Spleen (tissue), 11 donors: ENCODE measurements at regions not wholly inside any gene's neighbourhood (a gene's known extent, or its start where the extent isn't known, plus 50 kb on each side); places are given as distances from the start of the nearest gene placed in this dataset.

Source experiments
- DNase-seq: peaks from one replicate; pipeline ENCODE4 v3.0.0-alpha.2; 2020
- H3K27ac ChIP-seq, 8 donors: fragments of 200-600 bp; sonication (generic) in 7 of 8; 1 replicate in 4 of 8; 2 replicates in 4 of 8; pipeline versions ENCODE4 v1.5.0 to v1.8.0; 2016 to 2021; ENCODE audit warnings: inconsistent platforms in 4 of 8, mild to moderate bottlenecking in 4 of 8, moderate library complexity in 1 of 8
- H3K27me3 ChIP-seq, 7 donors: fragments of 200-600 bp; sonication (generic) in 6 of 7; replicated peaks in 1 of 7; 1 replicate in 4 of 7; 2 replicates in 3 of 7; pipeline versions ENCODE4 v1.5.0 to v1.8.0; 2016 to 2021; ENCODE audit warnings: inconsistent platforms in 3 of 7, mild to moderate bottlenecking in 1 of 7
- H3K36me3 ChIP-seq, 6 donors: fragments of 200-600 bp; sonication (generic) in 5 of 6; 1 replicate in 4 of 6; 2 replicates in 2 of 6; pipeline versions ENCODE4 v1.5.0 to v1.8.0; 2016 to 2021; ENCODE audit warnings: inconsistent platforms in 2 of 6
- H3K4me1 ChIP-seq, 6 donors: fragments of 200-600 bp; sonication (generic) in 5 of 6; 1 replicate in 3 of 6; 2 replicates in 3 of 6; pipeline versions ENCODE4 v1.5.0 to v1.8.0; 2016 to 2021; ENCODE audit warnings: inconsistent platforms in 3 of 6
- H3K4me3 ChIP-seq, 8 donors: fragments of 200-600 bp; sonication (generic) in 7 of 8; 1 replicate in 4 of 8; 2 replicates in 4 of 8; pipeline versions ENCODE4 v1.5.0 to v1.8.0; 2016 to 2021; ENCODE audit warnings: inconsistent platforms in 4 of 8, mild to moderate bottlenecking in 4 of 8, moderate library complexity in 2 of 8
- H3K9me3 ChIP-seq, 8 donors: fragments of 200-600 bp; sonication (generic) in 7 of 8; 1 replicate in 4 of 8; 2 replicates in 4 of 8; pipeline versions ENCODE4 v1.5.0 to v1.8.0; 2016 to 2021; ENCODE audit warnings: inconsistent platforms in 4 of 8
- CTCF ChIP-seq, 11 experiments: fragments of 200-600 bp in 7 of 11; fragments of 450-650 bp in 4 of 11; sonication (generic) in 4 of 11; IDR thresholded peaks in 8 of 11; conservative IDR thresholded peaks in 3 of 11; 1 replicate in 7 of 11; 2 replicates in 4 of 11; pipeline versions ENCODE4 v1.4.0 to v1.8.0; 2016 to 2021; ENCODE audit warnings: antibody characterized with exemption in 11 of 11, inconsistent platforms in 4 of 11, mild to moderate bottlenecking in 1 of 11
- POLR2A ChIP-seq, 3 donors: fragments of 450-650 bp; IDR thresholded peaks; one replicate each; pipeline ENCODE4 v1.5.1; 2017; ENCODE audit warnings: antibody characterized with exemption in 3 of 3, mild to moderate bottlenecking in 1 of 3
- POLR2AphosphoS5 ChIP-seq, 3 donors: sonication (generic); formaldehyde crosslinking; IDR thresholded peaks; one replicate each; pipeline ENCODE4 v1.5.1; 2017; ENCODE audit warnings: antibody characterized with exemption in 3 of 3
- WGBS, 5 donors: extraction: QIAGEN DNeasy Blood & Tissue Kit in 3 of 5; methylation state at CpG; one replicate each; pipeline versions ENCODE4 v1.1.5 to v1.1.7; 2013 to 2018; 5-methylcytosine and 5-hydroxymethylcytosine counted together
- intact Hi-C: fragments of 100-400 bp; cut with DNase I; formaldehyde crosslinking; loops from one replicate; pipeline ENCODE4 v1.15.0; 2023; ENCODE audit warnings: low total_unique reads
- donor health status: healthy with polysubstance abuse.
- donor health status: DM: no; HTN: no; CAD: no; lungs with moderate emphysema.
- donor health status: DM: no; HTN: no; CAD: no.
- donor health status: Bipolar disorder and iron deficiency.
- donor health status: healthy.
- donor health status: DM: no; HTN: no; CAD: no.
- donor health status: DM: yes; HTN: yes; CAD: no.

- DNase-seq = no peak
- no peak overlapping the region for H3K4me3 ChIP-seq
- peaks cover 0 to 15% (median 0%) of the 10 kb centered on the region in 6 donors for H3K4me1 ChIP-seq
- peak overlapping the region in 3 of 8 donors; percentile 28 to 35 (median 32) for H3K27ac ChIP-seq
- no peaks in the 10 kb centered on the region for H3K36me3 ChIP-seq
- H3K9me3 ChIP-seq = peaks cover 0 to 10% (median 6%) of the 10 kb centered on the region in 8 donors
- WGBS, 5 donors = 48 to 63% (median 54%) methylated on average over 5 of the region's 5 CpGs
- H3K27me3 ChIP-seq = peaks cover 0 to 18% (median 0%) of the 10 kb centered on the region in 7 donors
- no peak for TF ChIP-seq POLR2A (IDR thresholded peaks at IDR 0.05)
- TF ChIP-seq POLR2AphosphoS5 (IDR thresholded peaks at IDR 0.05) = peak in 1 of 3 donors; percentile 71
- intact Hi-C loops = no loop called here
These were observed 458.4 kb downstream of the MIAT start for GRCh38 chr22:27115816-27116256.

GRCh38 chr22:27116312-27117086 is 459.1 kb downstream of the MIAT start:
- TF ChIP-seq CTCF (IDR thresholded peaks at IDR 0.05 in 8 of 11, conservative IDR thresholded peaks at IDR 0.05 in 3 of 11) = no peak
- TF ChIP-seq POLR2AphosphoS5 (IDR thresholded peaks at IDR 0.05) = no peak
- no peak for TF ChIP-seq POLR2A (IDR thresholded peaks at IDR 0.05)
- no peak for DNase-seq
- intact Hi-C loops = no loop called here
- Histone ChIP-seq H3K27ac (peak overlapping the region in 3 of 8 donors; percentile 5 to 35 (median 28)), H3K4me3 (no peak overlapping the region), H3K27me3 (peaks cover 0 to 14% (median 0%) of the 10 kb centered on the region in 7 donors), H3K4me1 (peaks cover 0 to 15% (median 0%) of the 10 kb centered on the region in 6 donors), H3K36me3 (no peaks in the 10 kb centered on the region), H3K9me3 (peaks cover 0 to 10% (median 6%) of the 10 kb centered on the region in 8 donors)
- 40 to 75% (median 60%) methylated on average over 2 of the region's 2 CpGs for WGBS, 5 donors

- peaks cover 0 to 8% (median 0%) of the 10 kb centered on the region in 6 donors for H3K4me1 ChIP-seq
- intact Hi-C loops = loop anchor here (10.0 kb wide), 1 partner anchor 55 kb away; no protein-coding TSS in a partner anchor
- H3K27ac ChIP-seq = no peak overlapping the region
- TF ChIP-seq POLR2A (IDR thresholded peaks at IDR 0.05) = no peak
- TF ChIP-seq POLR2AphosphoS5 (IDR thresholded peaks at IDR 0.05) = no peak
- TF ChIP-seq CTCF (IDR thresholded peaks at IDR 0.05 in 8 of 11, conservative IDR thresholded peaks at IDR 0.05 in 3 of 11) = no peak
- H3K4me3 ChIP-seq = no peak overlapping the region
- H3K9me3 ChIP-seq = peaks cover 0 to 10% (median 6%) of the 10 kb centered on the region in 8 donors
- H3K27me3 ChIP-seq = peaks cover 0 to 15% (median 0%) of the 10 kb centered on the region in 7 donors
- no peak for DNase-seq
- no peaks in the 10 kb centered on the region for H3K36me3 ChIP-seq
These were observed 462.6 kb downstream of the MIAT start for GRCh38 chr22:27120036-27120435.

GRCh38 chr22:27122574-27122973 is 465.2 kb downstream of the MIAT start:
- DNase-seq = no peak
- Histone ChIP-seq H3K4me1 (no peaks in the 10 kb centered on the region), H3K9me3 (peaks cover 0 to 10% (median 6%) of the 10 kb centered on the region in 8 donors), H3K4me3 (no peak overlapping the region), H3K27ac (no peak overlapping the region), H3K36me3 (no peaks in the 10 kb centered on the region), H3K27me3 (peaks cover 0 to 23% (median 0%) of the 10 kb centered on the region in 7 donors)
- no peak for TF ChIP-seq CTCF (IDR thresholded peaks at IDR 0.05 in 8 of 11, conservative IDR thresholded peaks at IDR 0.05 in 3 of 11)
- no peak for TF ChIP-seq POLR2A (IDR thresholded peaks at IDR 0.05)
- no peak for TF ChIP-seq POLR2AphosphoS5 (IDR thresholded peaks at IDR 0.05)
- intact Hi-C loops = loop anchor here (10.0 kb wide), 1 partner anchor 58 kb away; no protein-coding TSS in a partner anchor
- 86 to 95% (median 90%) methylated on average over 11 of the region's 11 CpGs for WGBS, 5 donors
